ENCODE measurements at regions not wholly inside any gene's neighbourhood (a gene's known extent, or its start where the extent isn't known, plus 50 kb on each side); places are given as distances from the start of the nearest gene placed in this dataset.
"Not testable (repeated sequence)": the region's sequence is repeated elsewhere in the genome, so short reads cannot be mapped to it uniquely, and the experiment has no call there.

- not testable (repeated sequence) for DNase-seq (ENCODE audit: low read depth, low spot score)
Observed at GRCh38 chr2:66243809-66244208, 191.1 kb upstream of the MEIS1 start.

GRCh38 chr2:66242888-66243287 is 192.0 kb upstream of the MEIS1 start:
- not testable (repeated sequence) for DNase-seq (ENCODE audit: low read depth, low spot score)

- no peak for DNase-seq (ENCODE audit: low read depth, low spot score)
Observed at GRCh38 chr2:66242099-66242789, 192.7 kb upstream of the MEIS1 start.

GRCh38 chr2:66240286-66240685 is 194.6 kb upstream of the MEIS1 start:
- DNase-seq (ENCODE audit: low read depth, low spot score) = peak; percentile 2

GRCh38 chr2:66239655-66240054 is 195.3 kb upstream of the MEIS1 start:
- no peak for DNase-seq (ENCODE audit: low read depth, low spot score)

- DNase-seq (ENCODE audit: low read depth, low spot score) = no peak
Observed at GRCh38 chr2:66237803-66238379, 197.0 kb upstream of the MEIS1 start.

- no peak for DNase-seq (ENCODE audit: low read depth, low spot score)
Observed at GRCh38 chr2:66236816-66237802, 197.8 kb upstream of the MEIS1 start.

GRCh38 chr2:66236067-66236685 is 198.7 kb upstream of the MEIS1 start:
- no peak for DNase-seq (ENCODE audit: low read depth, low spot score)

- DNase-seq (ENCODE audit: low read depth, low spot score) = no peak
Observed at GRCh38 chr2:66235428-66235827, 199.5 kb upstream of the MEIS1 start.

GRCh38 chr2:66233981-66234380 is 200.9 kb upstream of the MEIS1 start:
- DNase-seq (ENCODE audit: low read depth, low spot score) = no peak

- no peak for DNase-seq (ENCODE audit: low read depth, low spot score)
Observed at GRCh38 chr2:66228128-66228547, 206.8 kb upstream of the MEIS1 start.

GRCh38 chr2:66217039-66217585 is 217.8 kb upstream of the MEIS1 start:
- no peak for DNase-seq (ENCODE audit: low read depth, low spot score)

- DNase-seq (ENCODE audit: low read depth, low spot score) = no peak
Observed at GRCh38 chr2:66212749-66213148, 222.2 kb upstream of the MEIS1 start.

GRCh38 chr2:66202586-66202985 is 232.3 kb upstream of the MEIS1 start:
- DNase-seq (ENCODE audit: low read depth, low spot score) = no peak

- no peak for DNase-seq (ENCODE audit: low read depth, low spot score)
Observed at GRCh38 chr2:66201242-66201641, 233.7 kb upstream of the MEIS1 start.

- no peak for DNase-seq (ENCODE audit: low read depth, low spot score)
Observed at GRCh38 chr2:66198873-66199272, 236.1 kb upstream of the MEIS1 start.

- no peak for DNase-seq (ENCODE audit: low read depth, low spot score)
Observed at GRCh38 chr2:66192888-66193287, 242.0 kb upstream of the MEIS1 start.

- DNase-seq (ENCODE audit: low read depth, low spot score) = no peak
Observed at GRCh38 chr2:66191311-66191710, 243.6 kb upstream of the MEIS1 start.

- DNase-seq (ENCODE audit: low read depth, low spot score) = no peak
Observed at GRCh38 chr2:66189553-66189952, 245.4 kb upstream of the MEIS1 start.

GRCh38 chr2:66186537-66186936 is 248.4 kb upstream of the MEIS1 start:
- no peak for DNase-seq (ENCODE audit: low read depth, low spot score)

GRCh38 chr2:66185497-66186054 is 249.3 kb upstream of the MEIS1 start:
- DNase-seq (ENCODE audit: low read depth, low spot score) = no peak
